PC-9 (cell line): ENCODE measurements at regions not wholly inside any gene's neighbourhood (a gene's known extent, or its start where the extent isn't known, plus 50 kb on each side); places are given as distances from the start of the nearest gene placed in this dataset.

Experiments used
- CTCF ChIP-seq: fragments of 200-600 bp; sonication (generic); conservative IDR thresholded peaks from 2 replicates; pipeline ENCODE4 v1.6.1; 2017; ENCODE audit warnings: mixed run types, antibody characterized with exemption, mild to moderate bottlenecking, moderate library complexity
- EZH2 ChIP-seq: fragments of 200-600 bp; sonication (generic); IDR thresholded peaks from 2 replicates; pipeline ENCODE4 v1.8.0; 2017; ENCODE audit warnings: antibody characterized with exemption, low read depth

GRCh38 chr12:58217130-58217529 lies 275.8 kb downstream of the ATP23 start:
- TF ChIP-seq CTCF (no peak), EZH2 (no peak)
